ENCODE measurements at regions not wholly inside any gene's neighbourhood (a gene's known extent, or its start where the extent isn't known, plus 50 kb on each side); places are given as distances from the start of the nearest gene placed in this dataset.

DNA sequence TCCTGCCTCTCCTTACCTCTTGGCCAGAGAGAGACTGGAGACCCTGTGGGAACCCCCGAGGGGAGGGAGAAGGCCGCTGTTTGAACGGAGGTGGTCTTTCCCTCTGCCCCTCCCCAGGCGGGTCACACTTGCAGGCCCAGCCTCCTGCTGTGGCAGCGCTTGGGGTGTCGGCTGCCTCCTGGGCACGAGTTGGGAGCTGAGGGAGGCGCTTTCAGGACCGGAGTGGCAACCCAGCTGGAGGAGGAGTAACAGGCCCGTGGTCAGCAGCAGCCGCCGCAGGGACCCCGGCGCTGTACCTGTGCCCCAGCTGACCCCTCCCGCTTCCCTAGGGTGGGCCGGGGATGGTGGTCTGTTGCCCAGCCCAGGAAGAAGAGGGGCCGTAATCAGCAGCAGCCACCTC lies 278.3 kb downstream of the SEC14L1 start:
- intact Hi-C loops (cut with DNase I, micrococcal nuclease): no loop called here
- CTCF ChIA-PET: no interaction called here
- peak overlapping the region in 1 of 2 donors; percentile 15 for H3K27ac ChIP-seq (ENCODE audit: low read depth in 1 of 2, low read length in 2 of 2)
- DNase-seq (no peak), ATAC-seq (ENCODE audit: poor library complexity) (no peak)
- peaks cover 45% of the 10 kb centered on the region for H3K36me3 ChIP-seq (ENCODE audit: insufficient read depth, low read length)
- no peaks in the 10 kb centered on the region for H3K27me3 Mint-ChIP-seq
- no peak overlapping the region for H3K27ac Mint-ChIP-seq
- POLR2A ChIA-PET: interaction anchor here (0.8 to 18.6 kb wide), 6 partner anchors 9 to 78 kb away, joined by 3 to 368 read pairs (median 4); no protein-coding TSS in a partner anchor
- H3K9me3 Mint-ChIP-seq: no peaks in the 10 kb centered on the region
- H3K36me3 Mint-ChIP-seq (ENCODE audit: low read depth): peaks cover 32% of the 10 kb centered on the region
- H3K4me3 Mint-ChIP-seq: no peak overlapping the region
- no peak for TF ChIP-seq CTCF (IDR thresholded peaks at IDR 0.05)
- no peaks in the 10 kb centered on the region for H3K27me3 ChIP-seq (ENCODE audit: control insufficient read depth in 1 of 2, insufficient read depth in 2 of 2, low read length in 2 of 2)
- peaks cover 70% of the 10 kb centered on the region for H3K4me1 Mint-ChIP-seq (ENCODE audit: low read depth)
- H3K4me1 ChIP-seq (ENCODE audit: insufficient read depth, low read length): peaks cover 87% of the 10 kb centered on the region
- no peaks in the 10 kb centered on the region for H3K9me3 ChIP-seq (ENCODE audit: control insufficient read depth in 1 of 2, insufficient read depth in 1 of 2, low read length in 2 of 2)
- no peak overlapping the region for H3K4me3 ChIP-seq (ENCODE audit: low read length)

DNA sequence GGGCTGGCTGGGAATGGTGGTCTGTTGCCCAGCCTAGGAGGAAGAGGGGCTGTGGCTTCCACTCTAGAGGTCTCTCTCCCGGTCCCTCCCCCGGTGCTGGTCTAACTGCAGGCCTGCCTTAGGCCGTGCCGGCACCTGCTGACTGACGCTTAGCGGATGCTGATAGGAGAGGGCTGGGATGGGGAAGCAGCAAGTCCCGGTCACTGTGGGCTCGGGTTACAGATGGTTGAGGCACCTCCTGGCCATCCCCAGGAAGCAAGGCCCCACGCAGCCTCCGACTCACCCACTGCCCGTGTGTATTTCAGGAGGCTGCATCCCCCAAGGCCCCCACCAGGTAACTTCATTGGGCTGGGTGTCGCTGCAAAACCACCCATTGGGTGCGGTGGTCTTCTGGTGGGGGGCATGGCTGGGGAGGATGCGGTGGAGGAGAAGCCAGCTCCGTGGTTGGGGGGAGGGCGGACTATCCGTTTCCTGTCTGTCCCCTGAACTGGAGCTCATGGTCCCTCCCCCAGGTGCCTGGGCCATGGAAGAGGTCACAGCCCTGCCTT lies 278.9 kb downstream of the SEC14L1 start:
- Mint-ChIP-seq H3K36me3 (ENCODE audit: low read depth) (peaks cover 32% of the 10 kb centered on the region), H3K9me3 (no peaks in the 10 kb centered on the region), H3K4me3 (no peak overlapping the region), H3K27me3 (no peaks in the 10 kb centered on the region), H3K4me1 (ENCODE audit: low read depth) (peaks cover 65% of the 10 kb centered on the region), H3K27ac (peak overlapping the region; percentile 89)
- no peaks in the 10 kb centered on the region for H3K9me3 ChIP-seq (ENCODE audit: control insufficient read depth in 1 of 2, insufficient read depth in 1 of 2, low read length in 2 of 2)
- peaks cover 47% of the 10 kb centered on the region for H3K36me3 ChIP-seq (ENCODE audit: insufficient read depth, low read length)
- no peak overlapping the region for H3K4me3 ChIP-seq (ENCODE audit: low read length)
- H3K4me1 ChIP-seq (ENCODE audit: insufficient read depth, low read length): peaks cover 91% of the 10 kb centered on the region
- ATAC-seq (ENCODE audit: poor library complexity) (no peak), DNase-seq (peak in 2 of 14 experiments; percentile 29 to 56)
- ChIA-PET CTCF (interaction anchor here (0.9 to 2.6 kb wide), 2 partner anchors 11 to 75 kb away, joined by 3 to 18 read pairs; no protein-coding TSS in a partner anchor), POLR2A (interaction anchor here (0.6 to 18.6 kb wide), 12 partner anchors 10 to 539 kb away, joined by 3 to 368 read pairs (median 4); partner anchors contain the start of gene TNRC6C)
- H3K27me3 ChIP-seq (ENCODE audit: control insufficient read depth in 1 of 2, insufficient read depth in 2 of 2, low read length in 2 of 2): no peaks in the 10 kb centered on the region
- TF ChIP-seq CTCF (IDR thresholded peaks at IDR 0.05): no peak
- intact Hi-C loops (cut with DNase I, micrococcal nuclease): no loop called here
- peak overlapping the region in 1 of 2 donors; percentile 61 for H3K27ac ChIP-seq (ENCODE audit: low read depth in 1 of 2, low read length in 2 of 2)

- Mint-ChIP-seq H3K27ac (peak overlapping the region; percentile 89), H3K9me3 (no peaks in the 10 kb centered on the region), H3K4me1 (ENCODE audit: low read depth) (peaks cover 65% of the 10 kb centered on the region), H3K36me3 (ENCODE audit: low read depth) (peaks cover 32% of the 10 kb centered on the region), H3K27me3 (no peaks in the 10 kb centered on the region), H3K4me3 (peak overlapping the region; percentile 83)
- no peak for ATAC-seq (ENCODE audit: poor library complexity)
- peak overlapping the region; percentile 61 to 76 for H3K27ac ChIP-seq (ENCODE audit: low read depth in 1 of 2, low read length in 2 of 2)
- peak overlapping the region; percentile 31 for H3K4me3 ChIP-seq (ENCODE audit: low read length)
- DNase-seq: no peak
- H3K27me3 ChIP-seq (ENCODE audit: control insufficient read depth in 1 of 2, insufficient read depth in 2 of 2, low read length in 2 of 2): no peaks in the 10 kb centered on the region
- intact Hi-C loops (cut with DNase I, micrococcal nuclease): no loop called here
- H3K9me3 ChIP-seq (ENCODE audit: control insufficient read depth in 1 of 2, insufficient read depth in 1 of 2, low read length in 2 of 2): no peaks in the 10 kb centered on the region
- peaks cover 91% of the 10 kb centered on the region for H3K4me1 ChIP-seq (ENCODE audit: insufficient read depth, low read length)
- peaks cover 44% of the 10 kb centered on the region for H3K36me3 ChIP-seq (ENCODE audit: insufficient read depth, low read length)
- POLR2A ChIA-PET: interaction anchor here (0.6 to 18.6 kb wide), 21 partner anchors 10 to 538 kb away, joined by 3 to 368 read pairs (median 9); partner anchors contain the start of gene TNRC6C
- TF ChIP-seq CTCF (IDR thresholded peaks at IDR 0.05): no peak
- CTCF ChIA-PET: interaction anchor here (0.9 to 2.6 kb wide), 4 partner anchors 10 to 89 kb away, joined by 3 to 18 read pairs (median 6); no protein-coding TSS in a partner anchor
Measured at GRCh38 chr17:77420095-77420803, 279.5 kb downstream of the SEC14L1 start.
